ENCODE measurements at regions not wholly inside any gene's neighbourhood (a gene's known extent, or its start where the extent isn't known, plus 50 kb on each side); places are given as distances from the start of the nearest gene placed in this dataset.

GRCh38 chr11:122342089-122342744 lies 226.2 kb upstream of the BLID start:
- FAIRE-seq = no peak

- FAIRE-seq = no peak
Observed at GRCh38 chr11:122341477-122341876, 225.5 kb upstream of the BLID start.

- peak; percentile 17 for FAIRE-seq
Observed at GRCh38 chr11:122340607-122341290, 224.7 kb upstream of the BLID start.

GRCh38 chr11:122339436-122340060 lies 223.5 kb upstream of the BLID start:
- FAIRE-seq = no peak

GRCh38 chr11:122337704-122338103 lies 221.7 kb upstream of the BLID start:
- no peak for FAIRE-seq

- no peak for FAIRE-seq
Observed at GRCh38 chr11:122337241-122337640, 221.2 kb upstream of the BLID start.

GRCh38 chr11:122336706-122337105 lies 220.7 kb upstream of the BLID start:
- FAIRE-seq = no peak

GRCh38 chr11:122334546-122335339 lies 218.7 kb upstream of the BLID start:
- no peak for FAIRE-seq

- FAIRE-seq = no peak
Observed at GRCh38 chr11:122333467-122333866, 217.5 kb upstream of the BLID start.

GRCh38 chr11:122331079-122331478 lies 215.1 kb upstream of the BLID start:
- FAIRE-seq = no peak

GRCh38 chr11:122330279-122330965 lies 214.4 kb upstream of the BLID start:
- FAIRE-seq = no peak

- FAIRE-seq = no peak
Observed at GRCh38 chr11:122327528-122327927, 211.5 kb upstream of the BLID start.

- no peak for FAIRE-seq
Observed at GRCh38 chr11:122323754-122324421, 207.9 kb upstream of the BLID start.

- no peak for FAIRE-seq
Observed at GRCh38 chr11:122322329-122322728, 206.3 kb upstream of the BLID start.

GRCh38 chr11:122320671-122321070 lies 204.7 kb upstream of the BLID start:
- no peak for FAIRE-seq

- FAIRE-seq = no peak
Observed at GRCh38 chr11:122319691-122320620, 203.9 kb upstream of the BLID start.

- FAIRE-seq = no peak
Observed at GRCh38 chr11:122319085-122319484, 203.1 kb upstream of the BLID start.

GRCh38 chr11:122317305-122317704 lies 201.3 kb upstream of the BLID start:
- FAIRE-seq = no peak

- FAIRE-seq = no peak
Observed at GRCh38 chr11:122313581-122313980, 197.6 kb upstream of the BLID start.

- FAIRE-seq = no peak
Observed at GRCh38 chr11:122311216-122311755, 195.3 kb upstream of the BLID start.

- no peak for FAIRE-seq
Observed at GRCh38 chr11:122310766-122311165, 194.8 kb upstream of the BLID start.

Data from islet of Langerhans (tissue), 1 donor.